ENCODE measurements at regions not wholly inside any gene's neighbourhood (a gene's known extent, or its start where the extent isn't known, plus 50 kb on each side); places are given as distances from the start of the nearest gene placed in this dataset.

GRCh38 chr6:90459225-90459758, 127.6 kb downstream of the MAP3K7 start:
- POLR2A ChIA-PET, result no interaction called here
- no peak for DNase-seq (ENCODE audit: low read depth, low spot score)
- BruUV-seq (replicated peaks), result no TSS peak
- Histone ChIP-seq H2AFZ (ENCODE audit: low read depth, low read length) (no peak overlapping the region), H3K9me1 (replicated peaks; ENCODE audit: control insufficient read depth, extremely low read depth, insufficient read depth, low read length) (no peaks in the 10 kb centered on the region), H3K4me3 (replicated peaks in 1 of 3; ENCODE audit: insufficient read depth in 1 of 3, low read depth in 1 of 3, low read length in 3 of 3) (no peak overlapping the region), H3K36me3 (ENCODE audit: control insufficient read depth in 2 of 2, extremely low read depth in 1 of 2, insufficient read depth in 2 of 2, low read length in 2 of 2) (no peaks in the 10 kb centered on the region), H3K9ac (replicated peaks; ENCODE audit: extremely low read depth, insufficient read depth, low read length) (no peak overlapping the region), H3K27me3 (ENCODE audit: control insufficient read depth in 2 of 2, insufficient read depth in 2 of 2, low read length in 2 of 2) (no peaks in the 10 kb centered on the region), H3K4me2 (ENCODE audit: insufficient read depth, low read length) (no peak overlapping the region), H3K79me2 (ENCODE audit: control insufficient read depth, insufficient read depth, low read length) (no peaks in the 10 kb centered on the region), H3K27ac (ENCODE audit: insufficient read depth, low read depth, low read length) (no peak overlapping the region), H3K4me1 (ENCODE audit: control insufficient read depth, extremely low read depth, insufficient read depth, low read length) (no peaks in the 10 kb centered on the region), H3K9me3 (replicated peaks; ENCODE audit: control insufficient read depth, insufficient read depth, low read length) (no peaks in the 10 kb centered on the region), H4K20me1 (replicated peaks; ENCODE audit: control insufficient read depth, extremely low read depth, insufficient read depth, low read length) (no peaks in the 10 kb centered on the region)
- CTCF ChIA-PET, result interaction anchor here (1.1 kb wide), 1 partner anchor 20 kb away, joined by 3 read pairs; no protein-coding TSS in a partner anchor
- dilution Hi-C loops (cut with MboI; ENCODE audit: extremely low pct_ligation_motif_present, low sequenced_read_pairs), result no loop called here
- TF ChIP-seq, protein P1, sequence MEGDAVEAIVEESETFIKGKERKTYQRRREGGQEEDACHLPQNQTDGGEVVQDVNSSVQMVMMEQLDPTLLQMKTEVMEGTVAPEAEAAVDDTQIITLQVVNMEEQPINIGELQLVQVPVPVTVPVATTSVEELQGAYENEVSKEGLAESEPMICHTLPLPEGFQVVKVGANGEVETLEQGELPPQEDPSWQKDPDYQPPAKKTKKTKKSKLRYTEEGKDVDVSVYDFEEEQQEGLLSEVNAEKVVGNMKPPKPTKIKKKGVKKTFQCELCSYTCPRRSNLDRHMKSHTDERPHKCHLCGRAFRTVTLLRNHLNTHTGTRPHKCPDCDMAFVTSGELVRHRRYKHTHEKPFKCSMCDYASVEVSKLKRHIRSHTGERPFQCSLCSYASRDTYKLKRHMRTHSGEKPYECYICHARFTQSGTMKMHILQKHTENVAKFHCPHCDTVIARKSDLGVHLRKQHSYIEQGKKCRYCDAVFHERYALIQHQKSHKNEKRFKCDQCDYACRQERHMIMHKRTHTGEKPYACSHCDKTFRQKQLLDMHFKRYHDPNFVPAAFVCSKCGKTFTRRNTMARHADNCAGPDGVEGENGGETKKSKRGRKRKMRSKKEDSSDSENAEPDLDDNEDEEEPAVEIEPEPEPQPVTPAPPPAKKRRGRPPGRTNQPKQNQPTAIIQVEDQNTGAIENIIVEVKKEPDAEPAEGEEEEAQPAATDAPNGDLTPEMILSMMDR (IDR thresholded peaks at IDR 0.05; ENCODE audit: extremely low read depth in 1 of 2, insufficient read depth in 1 of 2, low read depth in 1 of 2, low read length in 2 of 2), result no peak
- TF ChIP-seq POLR2A (IDR thresholded peaks at IDR 0.05; ENCODE audit: low read depth, low read length), result no peak
- TF ChIP-seq, protein P2, sequence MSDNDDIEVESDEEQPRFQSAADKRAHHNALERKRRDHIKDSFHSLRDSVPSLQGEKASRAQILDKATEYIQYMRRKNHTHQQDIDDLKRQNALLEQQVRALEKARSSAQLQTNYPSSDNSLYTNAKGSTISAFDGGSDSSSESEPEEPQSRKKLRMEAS (IDR thresholded peaks at IDR 0.05; ENCODE audit: insufficient read depth, insufficient read length), result no peak
- TF ChIP-seq POLR2AphosphoS5 (IDR thresholded peaks at IDR 0.05; ENCODE audit: insufficient read depth, low read depth, low read length), result no peak
- TF ChIP-seq GATA2 (IDR thresholded peaks at IDR 0.05; ENCODE audit: insufficient read depth, insufficient read length, low read depth, low read length), result no peak
- no peak for TF ChIP-seq JUN (IDR thresholded peaks at IDR 0.05; ENCODE audit: borderline replicate concordance, insufficient read depth, insufficient read length, low read depth)
- TF ChIP-seq FOS (IDR thresholded peaks at IDR 0.05; ENCODE audit: borderline replicate concordance, insufficient read depth, low read length), result no peak
- TF ChIP-seq EZH2 (IDR thresholded peaks at IDR 0.05; ENCODE audit: borderline replicate concordance, low read depth, low read length, severe bottlenecking), result no peak
- TF ChIP-seq MYC (IDR thresholded peaks at IDR 0.05; ENCODE audit: low read depth, low read length), result no peak
- no peak for FAIRE-seq
- intact Hi-C loops (cut with micrococcal nuclease), result no loop called here

Measured in endothelial cell of umbilical vein (primary cell).